Stimulated activated CD4-positive, alpha-beta T cell treated with anti-CD3 and anti-CD28 coated beads, Interleukin-1b, Interleukin-23, amount 100 ng/mL, for 4 hours (primary cell): ENCODE measurements at regions not wholly inside any gene's neighbourhood (a gene's known extent, or its start where the extent isn't known, plus 50 kb on each side); places are given as distances from the start of the nearest gene placed in this dataset.
"Not testable (repeated sequence)": the region's sequence is repeated elsewhere in the genome, so short reads cannot be mapped to it uniquely, and the experiment has no call there.

ENCODE experiments used
- DNase-seq, 2 donors: peaks; one replicate each; pipeline ENCODE4 v3.0.0-alpha.2; 2020; ENCODE audit warnings: low read depth in 2 of 2

GRCh38 chr16:16448423-16448822, 69.5 kb downstream of the NPIPA7 start:
- not testable (repeated sequence) for DNase-seq

- not testable (repeated sequence) for DNase-seq
Observed at GRCh38 chr16:16449712-16450237, 70.8 kb downstream of the NPIPA7 start.

- DNase-seq: not testable (repeated sequence)
Observed at GRCh38 chr16:16451721-16452410, 72.9 kb downstream of the NPIPA7 start.

GRCh38 chr16:16458579-16458978, 79.6 kb downstream of the NPIPA7 start:
- DNase-seq: not testable (repeated sequence)

GRCh38 chr16:16463792-16464191, 84.9 kb downstream of the NPIPA7 start:
- not testable (repeated sequence) for DNase-seq

GRCh38 chr16:16488919-16489318, 110.0 kb downstream of the NPIPA7 start:
- DNase-seq: not testable (repeated sequence)

- not testable (repeated sequence) for DNase-seq
Observed at GRCh38 chr16:16489466-16489865, 110.5 kb downstream of the NPIPA7 start.

GRCh38 chr16:16494114-16494513, 115.2 kb downstream of the NPIPA7 start:
- not testable (repeated sequence) for DNase-seq

GRCh38 chr16:16494998-16495397, 116.1 kb downstream of the NPIPA7 start:
- DNase-seq: not testable (repeated sequence)

- not testable (repeated sequence) for DNase-seq
Observed at GRCh38 chr16:16499875-16500274, 120.9 kb downstream of the NPIPA7 start.

- DNase-seq: not testable (repeated sequence)
Observed at GRCh38 chr16:16507041-16507440, 128.1 kb downstream of the NPIPA7 start.

GRCh38 chr16:16508344-16508743, 129.4 kb downstream of the NPIPA7 start:
- DNase-seq: not testable (repeated sequence)

GRCh38 chr16:16519395-16519794, 140.5 kb downstream of the NPIPA7 start:
- DNase-seq: not testable (repeated sequence)

GRCh38 chr16:16521239-16522002, 142.5 kb downstream of the NPIPA7 start:
- DNase-seq: not testable (repeated sequence)

GRCh38 chr16:16526998-16527397, 148.1 kb downstream of the NPIPA7 start:
- DNase-seq: not testable (repeated sequence)

GRCh38 chr16:16530744-16531143, 151.8 kb downstream of the NPIPA7 start:
- not testable (repeated sequence) for DNase-seq

- DNase-seq: not testable (repeated sequence)
Observed at GRCh38 chr16:16535565-16535964, 156.6 kb downstream of the NPIPA7 start.

- not testable (repeated sequence) for DNase-seq
Observed at GRCh38 chr16:16536151-16536550, 157.2 kb downstream of the NPIPA7 start.

GRCh38 chr16:16549710-16550109, 170.8 kb downstream of the NPIPA7 start:
- DNase-seq: not testable (repeated sequence)

GRCh38 chr16:16550824-16551223, 171.9 kb downstream of the NPIPA7 start:
- DNase-seq: not testable (repeated sequence)

GRCh38 chr16:16552819-16553340, 173.9 kb downstream of the NPIPA7 start:
- DNase-seq: not testable (repeated sequence)

GRCh38 chr16:16559179-16559740, 180.3 kb downstream of the NPIPA7 start:
- not testable (repeated sequence) for DNase-seq
